GM12878 (cell line): ENCODE measurements at regions not wholly inside any gene's neighbourhood (a gene's known extent, or its start where the extent isn't known, plus 50 kb on each side); places are given as distances from the start of the nearest gene placed in this dataset.

Experiments used
- ATAC-seq: fragments of 200-7000 bp; cut with Tn5 transposase; 3 replicates; pipeline ENCODE4 v1.9.1; 2020; ENCODE audit warnings: mild to moderate bottlenecking, moderate library complexity
- BruUV-seq: library from RNA; stranded (reverse); fragments of 400-500 nt; replicated peaks from 2 replicates; lab custom pipeline; 2021; lab: Mats Ljungman, UMichigan
- CTCF ChIA-PET: fragments of 300-600 bp; sonication (Branson Sonifier 250); formaldehyde crosslinking; extraction: SDS; loops from one replicate; lab custom pipeline; 2021; ENCODE audit warnings: inconsistent platforms; lab: Yijun Ruan, JAX
- POLR2A ChIA-PET: fragments of 350-600 bp; formaldehyde crosslinking; extraction: SDS; loops from one replicate; lab custom pipeline; 2021; ENCODE audit warnings: inconsistent platforms; lab: Charles Lee
- RAD21 ChIA-PET: fragments of 300-600 bp; sonication (Branson Sonifier 250); formaldehyde crosslinking; loops from one replicate; lab custom pipeline; 2023; ENCODE audit warnings: antibody characterized with exemption; ENCODE audit not compliant: unreplicated experiment; lab: Charles Lee
- SMC1A ChIA-PET: fragments of 300-600 bp; sonication (Branson Sonifier 250); formaldehyde crosslinking; loops from one replicate; lab custom pipeline; 2023; ENCODE audit not compliant: unreplicated experiment, uncharacterized antibody; lab: Charles Lee
- DNase-seq: peaks from one replicate; pipeline ENCODE4 v3.0.0-alpha.2; 2011; ENCODE audit warnings: low read depth, low spot score
- FAIRE-seq: peaks from 3 replicates; lab custom pipeline; 2011; peaks lifted over from hg19 to GRCh38; lab: Jason Lieb, UNC
- H2AFZ ChIP-seq: 2 replicates; pipeline ENCODE4 v1.6.0; 2011; ENCODE audit warnings: low read depth, low read length, control low read depth; ENCODE audit not compliant: control insufficient read depth
- H3K27ac ChIP-seq: 2 replicates; pipeline ENCODE4 v1.5.1; 2011; ENCODE audit warnings: control low read depth; ENCODE audit not compliant: control insufficient read depth, insufficient read depth
- H3K27me3 ChIP-seq, 2 experiments: replicated peaks in 1 of 2; 2 replicates each; pipeline versions ENCODE4 v1.6.0 to v1.6.1; 2011; ENCODE audit warnings: low read length in 1 of 2; ENCODE audit not compliant: control insufficient read depth in 2 of 2, insufficient read depth in 2 of 2
- H3K36me3 ChIP-seq, 2 experiments: 2 replicates each; pipeline ENCODE4 v1.5.1; 2011; ENCODE audit warnings: low read length in 1 of 2; ENCODE audit not compliant: control insufficient read depth in 2 of 2, insufficient read depth in 2 of 2
- H3K4me1 ChIP-seq: 2 replicates; pipeline ENCODE4 v1.6.1; 2011; ENCODE audit warnings: mild to moderate bottlenecking, low read length, moderate library complexity, mixed read lengths; ENCODE audit not compliant: control insufficient read depth, insufficient read depth
- H3K4me2 ChIP-seq: 2 replicates; pipeline ENCODE4 v1.6.0; 2011; ENCODE audit warnings: control low read depth; ENCODE audit not compliant: control insufficient read depth, insufficient read depth
- H3K4me3 ChIP-seq: fragments of 200-600 bp; sonication (generic); 2 replicates; pipeline ENCODE4 v1.5.1; 2016
- H3K79me2 ChIP-seq: 2 replicates; pipeline ENCODE4 v1.6.0; 2011; ENCODE audit warnings: low read length; ENCODE audit not compliant: control insufficient read depth, insufficient read depth
- H3K9ac ChIP-seq: 2 replicates; pipeline ENCODE4 v1.8.0; 2011; ENCODE audit warnings: low read length, control low read depth, mixed read lengths; ENCODE audit not compliant: control insufficient read depth, insufficient read depth
- H3K9me3 ChIP-seq: replicated peaks from 3 replicates; pipeline ENCODE4 v1.5.1; 2011; ENCODE audit warnings: mild to moderate bottlenecking, low read length; ENCODE audit not compliant: control insufficient read depth, insufficient read depth
- H4K20me1 ChIP-seq: 2 replicates; pipeline ENCODE4 v1.6.0; 2011; ENCODE audit not compliant: control insufficient read depth, insufficient read depth
- CBX3 ChIP-seq: fragments of 200-600 bp; sonication (generic); IDR thresholded peaks from 2 replicates; pipeline ENCODE4 v1.6.1; 2016; ENCODE audit warnings: low read depth, borderline replicate concordance
- CHD2 ChIP-seq: IDR thresholded peaks from 2 replicates; pipeline ENCODE4 v1.6.1; 2011; ENCODE audit warnings: low read depth, low read length, improper control_type of control experiment, borderline replicate concordance
- GATAD2B ChIP-seq: fragments of 450-650 bp; conservative IDR thresholded peaks from 2 replicates; pipeline ENCODE4 v1.6.1; 2017; ENCODE audit warnings: low read depth, mild to moderate bottlenecking, moderate library complexity
- IRF3 ChIP-seq: fragments of 450-650 bp; IDR thresholded peaks from 2 replicates; pipeline ENCODE4 v1.6.1; 2014; ENCODE audit warnings: mild to moderate bottlenecking
- PAX8 ChIP-seq: fragments of 450-650 bp; IDR thresholded peaks from 2 replicates; pipeline ENCODE4 v1.6.1; 2017; ENCODE audit warnings: mild to moderate bottlenecking, moderate library complexity
- ZBTB40 ChIP-seq: fragments of 450-650 bp; IDR thresholded peaks from 2 replicates; pipeline ENCODE4 v1.6.1; 2016; ENCODE audit warnings: mild to moderate bottlenecking, moderate library complexity, borderline replicate concordance
- WGBS: methylation state at CpG from one replicate; pipeline ENCODE4 v1.1.6; 2016; ENCODE audit warnings: low lambda C conversion rate; ENCODE audit not compliant: insufficient replicate concordance, insufficient coverage; ENCODE audit errors: missing lambda C conversion rate; 5-methylcytosine and 5-hydroxymethylcytosine counted together
- in situ Hi-C: fragments of 300-500 bp; cut with MboI; formaldehyde crosslinking; loops from 9 replicates; pipeline ENCODE4 v1.14.3; 2018; ENCODE audit warnings: mixed read lengths
- intact Hi-C: fragments of 100-400 bp; cut with micrococcal nuclease; formaldehyde crosslinking; loops from one replicate; pipeline ENCODE4 v1.14.2; 2022; ENCODE audit not compliant: unreplicated experiment

GRCh38 chr14:56351861-56352260 is 227.7 kb upstream of the TMEM260 start:
- ChIA-PET SMC1A (no interaction called here), CTCF (interaction anchor here (1.1 to 1.2 kb wide), 2 partner anchors 11 to 68 kb away, joined by 3 read pairs; no protein-coding TSS in a partner anchor), RAD21 (no interaction called here), POLR2A (no interaction called here)
- Histone ChIP-seq H3K27ac (no peak overlapping the region), H3K4me3 (no peak overlapping the region), H3K27me3 (no peaks in the 10 kb centered on the region; a peak in 1 of 4 replicates), H3K36me3 (no peaks in the 10 kb centered on the region), H3K9me3 (no peaks in the 10 kb centered on the region), H3K79me2 (no peaks in the 10 kb centered on the region), H3K4me2 (no peak overlapping the region), H3K4me1 (no peaks in the 10 kb centered on the region), H3K9ac (no peak overlapping the region), H2AFZ (no peak overlapping the region), H4K20me1 (no peaks in the 10 kb centered on the region)
- BruUV-seq = no TSS peak
- in situ Hi-C loops = no loop called here
- no peak for ATAC-seq
- FAIRE-seq = no peak
- no peak for DNase-seq
- WGBS = 49% methylated on average over 4 of the region's 4 CpGs
- TF ChIP-seq PAX8 = no peak
- TF ChIP-seq IRF3 = no peak
- TF ChIP-seq CBX3 = no peak
- no peak for TF ChIP-seq ZBTB40
- TF ChIP-seq GATAD2B = no peak
- TF ChIP-seq CHD2 = no peak
- intact Hi-C loops = no loop called here
